Keratinocyte (primary cell): ENCODE measurements at regions not wholly inside any gene's neighbourhood (a gene's known extent, or its start where the extent isn't known, plus 50 kb on each side); places are given as distances from the start of the nearest gene placed in this dataset.

ENCODE experiments used
- DNase-seq: peaks from one replicate; pipeline ENCODE4 v3.0.0-alpha.2; 2011; ENCODE audit warnings: low read depth, missing footprints, low spot score
- FAIRE-seq: peaks from 2 replicates; lab custom pipeline; 2011; peaks lifted over from hg19 to GRCh38; lab: Jason Lieb, UNC
- H2AFZ ChIP-seq: 2 replicates; pipeline ENCODE4 v1.6.0; 2012; ENCODE audit warnings: low read length, control low read depth, inconsistent platforms; ENCODE audit not compliant: control insufficient read depth
- H3K27ac ChIP-seq: 2 replicates; pipeline ENCODE4 v1.5.1; 2011; ENCODE audit warnings: low read length; ENCODE audit not compliant: control insufficient read depth, insufficient read depth
- H3K27me3 ChIP-seq: 3 replicates; pipeline ENCODE4 v1.6.0; 2011; ENCODE audit warnings: low read length; ENCODE audit not compliant: control insufficient read depth, insufficient read depth; ENCODE audit errors: extremely low read depth
- H3K36me3 ChIP-seq, 2 experiments: 2 replicates in 1 of 2; 3 replicates in 1 of 2; pipeline ENCODE4 v1.5.1; 2011; ENCODE audit warnings: low read length in 2 of 2, mild to moderate bottlenecking in 1 of 2; ENCODE audit not compliant: control insufficient read depth in 2 of 2, insufficient read depth in 2 of 2; ENCODE audit errors: extremely low read depth in 1 of 2
- H3K4me1 ChIP-seq: 3 replicates; pipeline ENCODE4 v1.5.1; 2011; ENCODE audit warnings: low read length; ENCODE audit not compliant: control insufficient read depth, insufficient read depth; ENCODE audit errors: extremely low read depth
- H3K4me2 ChIP-seq: 3 replicates; pipeline ENCODE4 v1.6.0; 2011; ENCODE audit warnings: low read depth, low read length; ENCODE audit not compliant: control insufficient read depth, insufficient read depth; ENCODE audit errors: extremely low read depth
- H3K4me3 ChIP-seq, 3 experiments: fragments of 200-600 bp in 1 of 3; sonication (generic) in 1 of 3; 2 replicates in 2 of 3; 3 replicates in 1 of 3; pipeline ENCODE4 v1.5.1; 2011 to 2016; ENCODE audit warnings: low read length in 3 of 3, mild to moderate bottlenecking in 3 of 3, control low read depth in 2 of 3, inconsistent platforms in 1 of 3, low read depth in 1 of 3, mixed read lengths in 1 of 3, mixed run types in 1 of 3, moderate library complexity in 1 of 3; ENCODE audit not compliant: control insufficient read depth in 2 of 3, insufficient read depth in 2 of 3; ENCODE audit errors: extremely low read depth in 1 of 3
- H3K79me2 ChIP-seq: 2 replicates; pipeline ENCODE4 v1.6.0; 2012; ENCODE audit warnings: low read length; ENCODE audit not compliant: control insufficient read depth, insufficient read depth
- H3K9ac ChIP-seq: 3 replicates; pipeline ENCODE4 v1.6.0; 2011; ENCODE audit warnings: low read length; ENCODE audit not compliant: control insufficient read depth, insufficient read depth; ENCODE audit errors: extremely low read depth
- H3K9me1 ChIP-seq: 3 replicates; pipeline ENCODE4 v1.6.0; 2011; ENCODE audit warnings: low read length; ENCODE audit not compliant: control insufficient read depth, insufficient read depth; ENCODE audit errors: extremely low read depth
- H3K9me3 ChIP-seq: 2 replicates; pipeline ENCODE4 v1.5.1; 2012; ENCODE audit warnings: low read depth, low read length; ENCODE audit not compliant: control insufficient read depth
- H4K20me1 ChIP-seq: 3 replicates; pipeline ENCODE4 v1.6.0; 2011; ENCODE audit warnings: low read length; ENCODE audit not compliant: control insufficient read depth, insufficient read depth; ENCODE audit errors: extremely low read depth
- EZH2 ChIP-seq: IDR thresholded peaks from one replicate; pipeline ENCODE4 v1.6.1; 2012; ENCODE audit warnings: inconsistent platforms, mild to moderate bottlenecking, low read length, moderate library complexity
- dilution Hi-C: fragments of 300-500 bp; cut with MboI; formaldehyde crosslinking; loops from one replicate; pipeline ENCODE4 v1.7.0; 2020; ENCODE audit warnings: low sequenced_read_pairs; ENCODE audit not compliant: extremely low pct_ligation_motif_present
- TF ChIP-seq, protein P1 (sequence below), 3 experiments: IDR thresholded peaks in 1 of 3; conservative IDR thresholded peaks in 1 of 3; optimal IDR thresholded peaks in 1 of 3; 2 replicates in 2 of 3; 3 replicates in 1 of 3; pipeline versions ENCODE3 to v1.5.1; 2011; ENCODE audit warnings: low read length in 3 of 3, mild to moderate bottlenecking in 3 of 3, moderate library complexity in 2 of 3, control low read depth in 1 of 3, inconsistent platforms in 1 of 3; ENCODE audit not compliant: insufficient read depth in 2 of 3; ENCODE audit errors: extremely low read depth in 1 of 3

DNA sequence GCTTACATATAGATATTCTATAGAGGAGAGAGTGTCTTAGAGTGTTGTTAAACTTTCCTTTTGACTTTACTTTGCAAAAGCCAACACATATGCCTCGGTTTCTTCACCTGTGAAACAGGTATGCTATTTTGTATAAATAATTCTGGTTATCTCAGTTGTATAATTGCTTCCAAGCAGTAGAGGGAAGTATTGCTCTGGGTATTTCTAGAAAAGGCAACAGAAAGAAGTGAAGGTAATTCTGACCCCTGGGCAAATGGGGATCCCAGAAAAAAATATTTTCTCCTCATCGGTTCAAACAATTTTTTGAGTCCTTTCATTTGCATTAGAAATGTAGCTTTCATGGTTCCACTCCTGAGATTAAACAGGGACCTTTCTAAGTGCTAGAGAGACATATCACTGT, 216.5 kb upstream of the SEMA6D start:
- Histone ChIP-seq H3K9me1 (no peaks in the 10 kb centered on the region), H3K9me3 (no peaks in the 10 kb centered on the region), H3K27me3 (no peaks in the 10 kb centered on the region), H3K9ac (no peak overlapping the region), H3K4me3 (no peak overlapping the region), H3K4me2 (no peak overlapping the region), H3K36me3 (no peaks in the 10 kb centered on the region), H3K79me2 (no peaks in the 10 kb centered on the region), H3K4me1 (no peaks in the 10 kb centered on the region), H3K27ac (no peak overlapping the region), H4K20me1 (no peaks in the 10 kb centered on the region), H2AFZ (no peak overlapping the region)
- TF ChIP-seq, protein P1, sequence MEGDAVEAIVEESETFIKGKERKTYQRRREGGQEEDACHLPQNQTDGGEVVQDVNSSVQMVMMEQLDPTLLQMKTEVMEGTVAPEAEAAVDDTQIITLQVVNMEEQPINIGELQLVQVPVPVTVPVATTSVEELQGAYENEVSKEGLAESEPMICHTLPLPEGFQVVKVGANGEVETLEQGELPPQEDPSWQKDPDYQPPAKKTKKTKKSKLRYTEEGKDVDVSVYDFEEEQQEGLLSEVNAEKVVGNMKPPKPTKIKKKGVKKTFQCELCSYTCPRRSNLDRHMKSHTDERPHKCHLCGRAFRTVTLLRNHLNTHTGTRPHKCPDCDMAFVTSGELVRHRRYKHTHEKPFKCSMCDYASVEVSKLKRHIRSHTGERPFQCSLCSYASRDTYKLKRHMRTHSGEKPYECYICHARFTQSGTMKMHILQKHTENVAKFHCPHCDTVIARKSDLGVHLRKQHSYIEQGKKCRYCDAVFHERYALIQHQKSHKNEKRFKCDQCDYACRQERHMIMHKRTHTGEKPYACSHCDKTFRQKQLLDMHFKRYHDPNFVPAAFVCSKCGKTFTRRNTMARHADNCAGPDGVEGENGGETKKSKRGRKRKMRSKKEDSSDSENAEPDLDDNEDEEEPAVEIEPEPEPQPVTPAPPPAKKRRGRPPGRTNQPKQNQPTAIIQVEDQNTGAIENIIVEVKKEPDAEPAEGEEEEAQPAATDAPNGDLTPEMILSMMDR (optimal IDR thresholded peaks at IDR 0.05 in 1 of 3, IDR thresholded peaks at IDR 0.05 in 1 of 3, conservative IDR thresholded peaks at IDR 0.05 in 1 of 3; ENCODE audit: extremely low read depth in 1 of 3, insufficient read depth in 2 of 3, low read length in 3 of 3): no peak
- no peak for TF ChIP-seq EZH2
- FAIRE-seq (peak; percentile 5), DNase-seq (no peak)
- dilution Hi-C loops: no loop called here

DNA sequence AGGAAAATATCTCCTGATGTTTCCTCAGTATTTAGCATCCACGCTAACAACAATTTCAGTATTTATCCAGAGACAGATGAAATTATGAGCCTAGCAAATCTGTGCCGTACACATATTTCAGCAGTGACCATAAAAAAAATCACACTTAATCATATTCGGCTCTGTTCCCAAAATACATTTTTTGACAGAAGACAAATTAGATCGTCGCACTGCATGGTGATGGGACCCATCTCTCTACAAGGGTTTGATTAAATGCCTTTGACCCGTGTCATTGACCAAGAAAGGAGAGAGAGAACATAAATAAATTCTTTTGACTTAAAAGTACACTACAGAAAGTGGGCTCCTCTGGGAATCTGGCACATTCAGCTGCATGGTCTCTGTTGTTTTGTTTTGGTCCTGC, 215.3 kb upstream of the SEMA6D start:
- Histone ChIP-seq H4K20me1 (no peaks in the 10 kb centered on the region), H3K36me3 (no peaks in the 10 kb centered on the region), H3K9me1 (no peaks in the 10 kb centered on the region), H3K27me3 (no peaks in the 10 kb centered on the region), H3K9ac (no peak overlapping the region), H3K27ac (no peak overlapping the region), H2AFZ (no peak overlapping the region), H3K9me3 (no peaks in the 10 kb centered on the region), H3K4me2 (no peak overlapping the region), H3K4me3 (no peak overlapping the region), H3K4me1 (no peaks in the 10 kb centered on the region), H3K79me2 (no peaks in the 10 kb centered on the region)
- TF ChIP-seq EZH2: no peak
- TF ChIP-seq, protein P1 (optimal IDR thresholded peaks at IDR 0.05 in 1 of 3, IDR thresholded peaks at IDR 0.05 in 1 of 3, conservative IDR thresholded peaks at IDR 0.05 in 1 of 3; ENCODE audit: extremely low read depth in 1 of 3, insufficient read depth in 2 of 3, low read length in 3 of 3): no peak
- FAIRE-seq (no peak), DNase-seq (no peak)
- dilution Hi-C loops: no loop called here
